ENCODE measurements at regions not wholly inside any gene's neighbourhood (a gene's known extent, or its start where the extent isn't known, plus 50 kb on each side); places are given as distances from the start of the nearest gene placed in this dataset.

DNA sequence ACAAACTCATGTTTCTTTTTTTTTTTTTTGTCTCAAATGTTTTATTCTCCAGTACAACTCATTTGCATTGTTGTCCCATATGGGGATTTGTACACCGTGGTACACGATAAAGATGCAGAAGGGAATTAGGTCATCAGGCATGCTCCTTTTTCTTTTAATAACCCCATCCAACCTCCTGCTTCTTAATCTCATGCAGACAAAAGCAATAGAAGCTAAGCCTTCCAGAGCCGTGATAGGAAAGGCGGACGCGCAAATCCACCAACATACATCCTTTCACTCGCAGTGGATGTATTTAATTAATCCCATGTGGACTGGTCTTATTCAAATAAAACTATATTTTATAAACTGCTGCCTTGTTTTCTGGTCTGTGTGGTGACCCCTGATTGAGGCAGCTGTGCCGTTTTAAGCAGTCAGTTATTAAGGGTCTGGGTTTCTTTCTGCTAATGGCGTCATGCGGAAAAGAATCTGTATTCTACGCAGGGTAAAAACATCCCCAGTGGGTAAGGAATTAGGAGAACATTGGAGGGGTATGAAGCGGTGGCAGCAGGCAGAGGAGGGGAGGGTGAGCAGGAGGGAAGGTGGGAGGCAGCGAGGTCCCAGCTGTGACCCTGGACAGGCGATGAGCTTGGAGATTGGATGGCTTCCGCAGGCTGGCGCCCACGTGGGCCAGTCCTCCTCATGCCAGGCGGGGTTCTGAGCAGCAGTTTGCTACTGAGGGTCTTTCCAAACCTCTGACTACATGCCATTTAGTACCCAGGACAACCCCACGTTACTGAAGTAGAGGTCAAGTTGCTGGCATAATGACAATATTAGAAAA, 172.8 kb downstream of the LINC00237 start:
- TF ChIP-seq CTCF (IDR thresholded peaks at IDR 0.05; ENCODE audit: low read depth, low read length, missing control alignments), result no peak
- in situ Hi-C loops (cut with HindIII; ENCODE audit: low pct_ligation_motif_present, low sequenced_read_pairs), result no loop called here
- Histone ChIP-seq H3K27me3 (replicated peaks) (no peaks in the 10 kb centered on the region), H3K4me3 (ENCODE audit: low read depth, low read length) (no peak overlapping the region), H3K36me3 (replicated peaks) (no peaks in the 10 kb centered on the region), H3K27ac (no peak overlapping the region)
- no peak for DNase-seq

GRCh38 chr20:20932156-20932555, 174.0 kb downstream of the LINC00237 start:
- Histone ChIP-seq H3K27me3 (replicated peaks) (no peaks in the 10 kb centered on the region), H3K27ac (no peak overlapping the region), H3K36me3 (replicated peaks) (no peaks in the 10 kb centered on the region), H3K4me3 (ENCODE audit: low read depth, low read length) (no peak overlapping the region)
- no peak for TF ChIP-seq CTCF (IDR thresholded peaks at IDR 0.05; ENCODE audit: low read depth, low read length, missing control alignments)
- in situ Hi-C loops (cut with HindIII; ENCODE audit: low pct_ligation_motif_present, low sequenced_read_pairs), result no loop called here
- no peak for DNase-seq

DNA sequence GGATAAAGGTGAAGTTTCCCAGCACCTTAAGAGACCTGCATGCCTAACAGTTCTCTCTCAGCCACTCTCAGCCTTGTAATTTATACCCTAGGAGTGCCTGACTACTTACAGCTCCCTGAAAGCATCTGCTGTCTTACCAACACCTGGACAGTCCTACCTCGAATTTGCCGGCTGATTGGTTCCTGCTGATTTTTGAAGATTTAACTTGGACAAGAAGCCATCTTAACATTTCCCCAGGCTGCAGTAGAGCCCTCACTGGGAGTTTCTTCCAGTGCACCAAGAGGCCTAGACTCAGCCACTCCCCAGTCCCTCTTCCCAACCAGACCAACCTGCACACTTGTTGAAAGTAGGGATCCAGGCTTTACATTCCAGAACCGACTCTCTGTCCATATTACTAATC, 174.5 kb downstream of the LINC00237 start:
- Histone ChIP-seq H3K27ac (no peak overlapping the region), H3K27me3 (replicated peaks) (no peaks in the 10 kb centered on the region), H3K4me3 (ENCODE audit: low read depth, low read length) (no peak overlapping the region), H3K36me3 (replicated peaks) (no peaks in the 10 kb centered on the region)
- in situ Hi-C loops (cut with HindIII; ENCODE audit: low pct_ligation_motif_present, low sequenced_read_pairs), result no loop called here
- no peak for DNase-seq
- no peak for TF ChIP-seq CTCF (IDR thresholded peaks at IDR 0.05; ENCODE audit: low read depth, low read length, missing control alignments)

GRCh38 chr20:20931024-20931423, 175.1 kb downstream of the LINC00237 start:
- Histone ChIP-seq H3K27ac (no peak overlapping the region), H3K36me3 (replicated peaks) (no peaks in the 10 kb centered on the region), H3K27me3 (replicated peaks) (no peaks in the 10 kb centered on the region), H3K4me3 (ENCODE audit: low read depth, low read length) (no peak overlapping the region)
- DNase-seq, result no peak
- TF ChIP-seq CTCF (IDR thresholded peaks at IDR 0.05; ENCODE audit: low read depth, low read length, missing control alignments), result no peak
- in situ Hi-C loops (cut with HindIII; ENCODE audit: low pct_ligation_motif_present, low sequenced_read_pairs), result no loop called here

- Histone ChIP-seq H3K27ac (no peak overlapping the region), H3K27me3 (replicated peaks) (no peaks in the 10 kb centered on the region), H3K36me3 (replicated peaks) (no peaks in the 10 kb centered on the region), H3K4me3 (ENCODE audit: low read depth, low read length) (no peak overlapping the region)
- in situ Hi-C loops (cut with HindIII; ENCODE audit: low pct_ligation_motif_present, low sequenced_read_pairs), result no loop called here
- TF ChIP-seq CTCF (IDR thresholded peaks at IDR 0.05; ENCODE audit: low read depth, low read length, missing control alignments), result no peak
- DNase-seq, result no peak
Measured at GRCh38 chr20:20930500-20930899, 175.7 kb downstream of the LINC00237 start.

GRCh38 chr20:20929341-20929740, 176.8 kb downstream of the LINC00237 start:
- no peak for TF ChIP-seq CTCF (IDR thresholded peaks at IDR 0.05; ENCODE audit: low read depth, low read length, missing control alignments)
- H3K27me3 ChIP-seq (replicated peaks), result no peaks in the 10 kb centered on the region
- H3K27ac ChIP-seq, result no peak overlapping the region
- no peaks in the 10 kb centered on the region for H3K36me3 ChIP-seq (replicated peaks)
- in situ Hi-C loops (cut with HindIII; ENCODE audit: low pct_ligation_motif_present, low sequenced_read_pairs), result no loop called here
- DNase-seq, result no peak
- no peak overlapping the region for H3K4me3 ChIP-seq (ENCODE audit: low read depth, low read length)

Data from brain microvascular endothelial cell (primary cell).